Brain microvascular endothelial cell (primary cell): ENCODE measurements at regions not wholly inside any gene's neighbourhood (a gene's known extent, or its start where the extent isn't known, plus 50 kb on each side); places are given as distances from the start of the nearest gene placed in this dataset.

ENCODE experiments used
- DNase-seq: peaks from one replicate; pipeline ENCODE4 v3.0.0-alpha.2; 2020
- H3K27ac ChIP-seq: fragments of 250-450 bp; sonication (Bioruptor Pico); 2 replicates; pipeline ENCODE4 v1.5.1; 2020; ENCODE audit warnings: mild to moderate bottlenecking, moderate library complexity
- H3K27me3 ChIP-seq: fragments of 250-450 bp; sonication (Bioruptor Pico); replicated peaks from 2 replicates; pipeline ENCODE4 v1.5.1; 2020; ENCODE audit warnings: mild to moderate bottlenecking
- H3K36me3 ChIP-seq: fragments of 250-450 bp; sonication (Bioruptor Pico); replicated peaks from 2 replicates; pipeline ENCODE4 v1.5.1; 2020; ENCODE audit warnings: mild to moderate bottlenecking
- H3K4me3 ChIP-seq: 2 replicates; pipeline ENCODE4 v1.5.1; 2011; ENCODE audit warnings: low read depth, mild to moderate bottlenecking, control low read depth, low read length, moderate library complexity
- CTCF ChIP-seq: IDR thresholded peaks from 2 replicates; pipeline ENCODE4 v1.5.1; 2011; ENCODE audit warnings: low read depth, mild to moderate bottlenecking, moderate library complexity, low read length, control low read depth, inconsistent platforms; ENCODE audit errors: missing control alignments
- in situ Hi-C: cut with HindIII; loops from 2 replicates; pipeline ENCODE4 v1.10.0; 2017; ENCODE audit warnings: low sequenced_read_pairs, low pct_ligation_motif_present

DNA sequence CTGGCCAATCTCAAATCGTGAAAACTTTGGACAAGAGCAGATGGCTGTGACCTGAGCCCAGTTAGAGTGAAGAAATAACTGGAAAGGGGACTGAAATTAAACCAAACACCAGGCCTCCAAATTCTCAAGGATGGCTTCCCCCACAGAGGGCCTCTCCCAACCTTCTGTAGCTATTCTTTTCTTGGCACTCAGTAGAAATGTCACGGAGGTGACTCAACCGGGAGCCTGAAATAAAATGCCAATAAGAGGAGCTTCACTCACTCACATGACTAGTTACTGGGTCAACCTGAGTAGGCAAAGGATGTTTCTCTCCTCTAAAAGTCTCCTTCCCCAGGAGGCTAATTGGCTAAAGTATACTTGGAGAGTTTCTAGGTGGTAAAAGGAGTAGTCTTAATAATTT is 230.7 kb downstream of the MAF start:
- Histone ChIP-seq H3K36me3 (no peaks in the 10 kb centered on the region), H3K27me3 (no peaks in the 10 kb centered on the region), H3K4me3 (no peak overlapping the region), H3K27ac (no peak overlapping the region)
- in situ Hi-C loops: no loop called here
- no peak for DNase-seq
- TF ChIP-seq CTCF: no peak

- no peak overlapping the region for H3K27ac ChIP-seq
- no peak for TF ChIP-seq CTCF
- in situ Hi-C loops: no loop called here
- H3K4me3 ChIP-seq: no peak overlapping the region
- H3K36me3 ChIP-seq: no peaks in the 10 kb centered on the region
- DNase-seq: no peak
- no peaks in the 10 kb centered on the region for H3K27me3 ChIP-seq
Observed at GRCh38 chr16:79367822-79368221, 232.7 kb downstream of the MAF start.

DNA sequence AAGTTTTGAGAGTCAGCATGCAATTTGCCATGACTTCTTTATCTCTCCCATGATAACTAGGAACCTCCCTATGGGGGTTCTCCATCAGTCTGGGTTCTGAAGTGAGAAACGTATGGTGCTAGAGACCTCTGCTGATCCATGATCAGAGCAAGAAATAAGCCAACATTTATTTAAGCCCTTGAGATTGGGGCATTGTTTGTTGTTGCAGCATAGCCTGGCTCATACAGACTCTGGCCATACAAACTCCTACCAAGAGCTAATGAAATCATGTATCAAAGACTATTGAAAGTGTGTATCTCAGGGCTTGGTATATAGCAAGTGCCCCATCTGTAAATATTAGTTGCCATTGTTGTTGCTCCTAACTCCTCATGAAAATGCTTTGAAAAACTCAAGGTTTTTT is 233.9 kb downstream of the MAF start:
- no peak for DNase-seq
- no peaks in the 10 kb centered on the region for H3K36me3 ChIP-seq
- no peaks in the 10 kb centered on the region for H3K27me3 ChIP-seq
- TF ChIP-seq CTCF: no peak
- H3K27ac ChIP-seq: no peak overlapping the region
- in situ Hi-C loops: no loop called here
- no peak overlapping the region for H3K4me3 ChIP-seq

- no peak for TF ChIP-seq CTCF
- in situ Hi-C loops: no loop called here
- DNase-seq: no peak
- Histone ChIP-seq H3K4me3 (no peak overlapping the region), H3K36me3 (no peaks in the 10 kb centered on the region), H3K27me3 (no peaks in the 10 kb centered on the region), H3K27ac (no peak overlapping the region)
Observed at GRCh38 chr16:79365702-79366101, 234.8 kb downstream of the MAF start.

- in situ Hi-C loops: no loop called here
- no peaks in the 10 kb centered on the region for H3K27me3 ChIP-seq
- no peak overlapping the region for H3K27ac ChIP-seq
- H3K4me3 ChIP-seq: no peak overlapping the region
- no peak for TF ChIP-seq CTCF
- no peak for DNase-seq
- H3K36me3 ChIP-seq: no peaks in the 10 kb centered on the region
Observed at GRCh38 chr16:79363484-79363883, 237.1 kb downstream of the MAF start.

DNA sequence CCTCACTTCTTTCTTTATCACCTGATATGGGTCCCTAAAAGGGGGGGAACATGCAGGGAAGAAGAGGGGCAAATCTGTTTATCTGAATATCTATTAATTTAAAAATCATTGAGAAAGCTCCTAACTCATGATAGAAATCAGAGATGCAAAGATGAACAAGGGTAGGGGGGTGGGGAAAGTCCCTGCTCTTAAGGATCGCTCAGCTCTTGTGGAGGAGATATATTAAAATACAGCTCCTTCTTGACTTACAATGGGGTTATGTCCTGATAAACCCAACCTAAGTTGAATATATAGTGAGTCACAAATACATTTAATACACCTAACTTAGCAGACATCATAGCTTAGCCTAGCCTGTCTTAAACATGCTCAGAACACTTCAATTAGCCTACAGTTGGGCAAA is 237.5 kb downstream of the MAF start:
- H3K36me3 ChIP-seq: no peaks in the 10 kb centered on the region
- no peak for TF ChIP-seq CTCF
- no peaks in the 10 kb centered on the region for H3K27me3 ChIP-seq
- no peak for DNase-seq
- in situ Hi-C loops: no loop called here
- H3K27ac ChIP-seq: no peak overlapping the region
- H3K4me3 ChIP-seq: no peak overlapping the region
